WTC11 (cell line): ENCODE measurements at regions not wholly inside any gene's neighbourhood (a gene's known extent, or its start where the extent isn't known, plus 50 kb on each side); places are given as distances from the start of the nearest gene placed in this dataset.

Experiments
- ATAC-seq: fragments of 200-7000 bp; cut with Tn5 transposase; 2 replicates; pipeline ENCODE4 v1.10.0; 2021; ENCODE audit warnings: mild to moderate bottlenecking, moderate library complexity
- CTCF ChIA-PET: fragments of 300-600 bp; sonication (Branson Sonifier 250); formaldehyde crosslinking; loops from one replicate; lab custom pipeline; 2021; ENCODE audit warnings: antibody characterized with exemption; lab: Charles Lee
- POLR2A ChIA-PET: fragments of 350-600 bp; sonication (Branson Sonifier 250); formaldehyde crosslinking; loops from one replicate; lab custom pipeline; 2021; ENCODE audit warnings: antibody characterized with exemption; lab: Charles Lee
- DNase-seq: peaks from one replicate; pipeline ENCODE4 v3.0.0; 2021; ENCODE audit warnings: low spot score
- H3K27ac Mint-ChIP-seq: 2 replicates; pipeline ENCODE4 v1.8.0; 2021; ENCODE audit warnings: mixed read lengths
- H3K27me3 Mint-ChIP-seq: 2 replicates; pipeline ENCODE4 v1.8.0; 2021; ENCODE audit warnings: low read depth, mild to moderate bottlenecking, moderate library complexity, mixed read lengths
- H3K36me3 Mint-ChIP-seq: 2 replicates; pipeline ENCODE4 v1.8.0; 2021; ENCODE audit warnings: mixed read lengths
- H3K4me1 Mint-ChIP-seq: 2 replicates; pipeline ENCODE4 v1.8.0; 2022; ENCODE audit warnings: mixed read lengths
- H3K4me3 Mint-ChIP-seq: 2 replicates; pipeline ENCODE4 v1.8.0; 2021; ENCODE audit warnings: mild to moderate bottlenecking, moderate library complexity, mixed read lengths
- H3K9me3 Mint-ChIP-seq: 2 replicates; pipeline ENCODE4 v1.8.0; 2021; ENCODE audit warnings: mixed read lengths
- ARID4B ChIP-seq: sonication (generic); formaldehyde crosslinking; IDR thresholded peaks from 2 replicates; pipeline ENCODE4 v1.8.0; 2023; ENCODE audit warnings: missing genetic modification reagents, mild to moderate bottlenecking, borderline replicate concordance
- CREB1 ChIP-seq: sonication (generic); formaldehyde crosslinking; IDR thresholded peaks from 2 replicates; pipeline ENCODE4 v1.8.0; 2023; ENCODE audit warnings: mild to moderate bottlenecking, missing genetic modification reagents
- EMX1 ChIP-seq: fragments of 250-450 bp; sonication (Bioruptor Pico); IDR thresholded peaks from 2 replicates; pipeline ENCODE4 v1.8.0; 2021; ENCODE audit warnings: mild to moderate bottlenecking
- ETV6 ChIP-seq: sonication (generic); formaldehyde crosslinking; IDR thresholded peaks from 2 replicates; pipeline ENCODE4 v1.8.1; 2022; ENCODE audit warnings: mild to moderate bottlenecking, missing genetic modification reagents
- GTF2I ChIP-seq: fragments of 250-450 bp; sonication (Bioruptor Pico); conservative IDR thresholded peaks from 2 replicates; pipeline ENCODE4 v1.4.0; 2021; ENCODE audit warnings: mild to moderate bottlenecking
- JUN ChIP-seq: sonication (generic); formaldehyde crosslinking; IDR thresholded peaks from 2 replicates; pipeline ENCODE4 v1.8.0; 2023; ENCODE audit warnings: mild to moderate bottlenecking, missing genetic modification reagents
- NR2C2 ChIP-seq: sonication (generic); formaldehyde crosslinking; IDR thresholded peaks from 2 replicates; pipeline ENCODE4 v1.8.0; 2022; ENCODE audit warnings: mild to moderate bottlenecking, missing genetic modification reagents
- NR3C1 ChIP-seq: sonication (generic); formaldehyde crosslinking; conservative IDR thresholded peaks from 2 replicates; pipeline ENCODE4 v1.8.1; 2023; ENCODE audit warnings: low read depth, mild to moderate bottlenecking, missing genetic modification reagents
- RELA ChIP-seq: sonication (generic); formaldehyde crosslinking; IDR thresholded peaks from 2 replicates; pipeline ENCODE4 v1.8.1; 2022; ENCODE audit warnings: missing genetic modification reagents, mild to moderate bottlenecking, borderline replicate concordance
- RORB ChIP-seq: fragments of 250-450 bp; sonication (Bioruptor Pico); IDR thresholded peaks from 2 replicates; pipeline ENCODE4 v1.9.0; 2021; ENCODE audit warnings: mild to moderate bottlenecking
- SMAD3 ChIP-seq: sonication (generic); formaldehyde crosslinking; IDR thresholded peaks from 2 replicates; pipeline ENCODE4 v1.8.0; 2022; ENCODE audit warnings: missing genetic modification reagents, mild to moderate bottlenecking, borderline replicate concordance
- SP1 ChIP-seq: sonication (generic); formaldehyde crosslinking; conservative IDR thresholded peaks from 2 replicates; pipeline ENCODE4 v1.8.1; 2022; ENCODE audit warnings: missing genetic modification reagents
- TCF7 ChIP-seq: sonication (generic); formaldehyde crosslinking; IDR thresholded peaks from 2 replicates; pipeline ENCODE4 v1.8.0; 2022; ENCODE audit warnings: mild to moderate bottlenecking, low read depth, missing genetic modification reagents, moderate library complexity
- TEAD1 ChIP-seq: sonication (generic); formaldehyde crosslinking; IDR thresholded peaks from 2 replicates; pipeline ENCODE4 v1.8.0; 2022; ENCODE audit warnings: mild to moderate bottlenecking, missing genetic modification reagents
- TEAD4 ChIP-seq: sonication (generic); formaldehyde crosslinking; IDR thresholded peaks from 2 replicates; pipeline ENCODE4 v1.8.0; 2022; ENCODE audit warnings: mild to moderate bottlenecking, missing genetic modification reagents
- USF2 ChIP-seq: sonication (generic); formaldehyde crosslinking; IDR thresholded peaks from 2 replicates; pipeline ENCODE4 v1.8.1; 2023; ENCODE audit warnings: mild to moderate bottlenecking, missing genetic modification reagents, moderate library complexity
- ZNF121 ChIP-seq: sonication (generic); formaldehyde crosslinking; IDR thresholded peaks from 2 replicates; pipeline ENCODE4 v1.8.0; 2023; ENCODE audit warnings: missing genetic modification reagents
- ZNF263 ChIP-seq: sonication (generic); formaldehyde crosslinking; IDR thresholded peaks from 2 replicates; pipeline ENCODE4 v1.8.1; 2022; ENCODE audit warnings: low read depth, mild to moderate bottlenecking, moderate library complexity, missing genetic modification reagents
- ZNF281 ChIP-seq: sonication (generic); formaldehyde crosslinking; IDR thresholded peaks from 2 replicates; pipeline ENCODE4 v1.8.0; 2023; ENCODE audit warnings: mild to moderate bottlenecking, missing genetic modification reagents
- ZNF317 ChIP-seq: sonication (generic); formaldehyde crosslinking; IDR thresholded peaks from 2 replicates; pipeline ENCODE4 v1.8.1; 2023; ENCODE audit warnings: low read depth, mild to moderate bottlenecking, moderate library complexity, missing genetic modification reagents, borderline replicate concordance
- ZNF416 ChIP-seq: fragments of 250-450 bp; sonication (Bioruptor Pico); IDR thresholded peaks from 2 replicates; pipeline ENCODE4 v1.9.0; 2021; ENCODE audit warnings: mild to moderate bottlenecking, inconsistent platforms
- TF ChIP-seq, protein P1 (sequence below): sonication (generic); formaldehyde crosslinking; IDR thresholded peaks from 2 replicates; pipeline ENCODE4 v1.8.1; 2023; ENCODE audit warnings: mild to moderate bottlenecking, missing genetic modification reagents
- TF ChIP-seq, protein P2 (sequence below): fragments of 200-600 bp; IDR thresholded peaks from 2 replicates; pipeline ENCODE4 v1.8.0; 2022; ENCODE audit warnings: antibody characterized with exemption
- TF ChIP-seq, protein P3 (sequence below): fragments of 250-450 bp; sonication (Bioruptor Pico); IDR thresholded peaks from 2 replicates; pipeline ENCODE4 v2.1.2; 2022; ENCODE audit warnings: mild to moderate bottlenecking, moderate library complexity

DNA sequence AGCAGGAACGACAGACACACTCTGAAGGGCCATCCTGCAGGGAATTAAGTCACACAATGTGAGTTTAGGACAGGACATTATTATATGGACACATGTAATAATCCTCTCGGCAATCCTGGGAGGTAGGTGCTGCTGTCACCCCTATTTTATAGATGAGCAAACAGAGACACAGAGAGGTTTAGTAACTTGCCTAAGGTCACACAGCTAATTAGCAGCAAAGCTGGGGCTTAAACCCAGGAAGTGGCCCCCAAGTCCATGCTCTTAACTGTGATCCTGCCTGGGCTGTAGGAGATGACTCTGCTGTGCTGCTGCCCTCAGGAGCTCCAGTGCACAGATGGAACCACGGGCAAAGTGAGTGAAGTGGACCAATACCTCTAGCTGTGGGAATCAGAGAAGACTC lies 660.0 kb downstream of the PTPRU start:
- no peaks in the 10 kb centered on the region for H3K9me3 Mint-ChIP-seq
- H3K36me3 Mint-ChIP-seq = no peaks in the 10 kb centered on the region
- H3K4me1 Mint-ChIP-seq = peaks cover 26% of the 10 kb centered on the region
- ChIA-PET CTCF (no interaction called here), POLR2A (no interaction called here)
- TF ChIP-seq CREB1 (no peak), TCF7 (CRISPR knock-in tag) (no peak), ZNF416 (no peak), NR3C1 (no peak), RELA (CRISPR knock-in tag) (no peak), TEAD4 (CRISPR knock-in tag) (no peak), SMAD3 (CRISPR knock-in tag) (no peak), ARID4B (CRISPR knock-in tag) (no peak), ZNF317 (CRISPR knock-in tag) (no peak), JUN (CRISPR knock-in tag) (no peak)
- TF ChIP-seq, protein P1, sequence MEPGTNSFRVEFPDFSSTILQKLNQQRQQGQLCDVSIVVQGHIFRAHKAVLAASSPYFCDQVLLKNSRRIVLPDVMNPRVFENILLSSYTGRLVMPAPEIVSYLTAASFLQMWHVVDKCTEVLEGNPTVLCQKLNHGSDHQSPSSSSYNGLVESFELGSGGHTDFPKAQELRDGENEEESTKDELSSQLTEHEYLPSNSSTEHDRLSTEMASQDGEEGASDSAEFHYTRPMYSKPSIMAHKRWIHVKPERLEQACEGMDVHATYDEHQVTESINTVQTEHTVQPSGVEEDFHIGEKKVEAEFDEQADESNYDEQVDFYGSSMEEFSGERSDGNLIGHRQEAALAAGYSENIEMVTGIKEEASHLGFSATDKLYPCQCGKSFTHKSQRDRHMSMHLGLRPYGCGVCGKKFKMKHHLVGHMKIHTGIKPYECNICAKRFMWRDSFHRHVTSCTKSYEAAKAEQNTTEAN (CRISPR knock-in tag) = no peak
- DNase-seq (no peak), ATAC-seq (no peak)
- H3K4me3 Mint-ChIP-seq = no peak overlapping the region
- H3K27me3 Mint-ChIP-seq = no peaks in the 10 kb centered on the region
- H3K27ac Mint-ChIP-seq = no peak overlapping the region

DNA sequence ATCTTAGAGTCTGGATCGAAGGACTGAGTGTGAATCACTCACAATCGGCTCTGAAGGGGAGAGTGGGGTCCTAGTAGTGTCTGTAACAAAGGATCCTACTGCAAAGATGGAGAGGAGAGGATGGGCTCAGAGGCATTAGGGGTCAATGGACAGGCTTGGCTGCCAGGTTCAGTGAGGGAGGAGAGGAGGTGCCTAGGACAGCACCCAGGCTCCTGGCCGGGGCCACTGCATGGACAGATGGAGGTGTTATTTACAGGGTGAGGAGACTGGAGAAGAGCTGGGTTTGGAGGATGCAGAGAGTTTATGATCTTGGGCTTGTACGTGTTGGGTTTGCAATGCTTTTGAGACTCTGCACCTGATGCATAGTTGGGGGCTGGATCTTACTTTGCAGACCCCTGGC lies 658.9 kb downstream of the PTPRU start:
- H3K9me3 Mint-ChIP-seq = no peaks in the 10 kb centered on the region
- no peak overlapping the region for H3K27ac Mint-ChIP-seq
- TF ChIP-seq NR2C2 (CRISPR knock-in tag) = no peak
- TF ChIP-seq SP1 = no peak
- TF ChIP-seq RORB = no peak
- TF ChIP-seq ETV6 (CRISPR knock-in tag) = no peak
- TF ChIP-seq, protein P2, sequence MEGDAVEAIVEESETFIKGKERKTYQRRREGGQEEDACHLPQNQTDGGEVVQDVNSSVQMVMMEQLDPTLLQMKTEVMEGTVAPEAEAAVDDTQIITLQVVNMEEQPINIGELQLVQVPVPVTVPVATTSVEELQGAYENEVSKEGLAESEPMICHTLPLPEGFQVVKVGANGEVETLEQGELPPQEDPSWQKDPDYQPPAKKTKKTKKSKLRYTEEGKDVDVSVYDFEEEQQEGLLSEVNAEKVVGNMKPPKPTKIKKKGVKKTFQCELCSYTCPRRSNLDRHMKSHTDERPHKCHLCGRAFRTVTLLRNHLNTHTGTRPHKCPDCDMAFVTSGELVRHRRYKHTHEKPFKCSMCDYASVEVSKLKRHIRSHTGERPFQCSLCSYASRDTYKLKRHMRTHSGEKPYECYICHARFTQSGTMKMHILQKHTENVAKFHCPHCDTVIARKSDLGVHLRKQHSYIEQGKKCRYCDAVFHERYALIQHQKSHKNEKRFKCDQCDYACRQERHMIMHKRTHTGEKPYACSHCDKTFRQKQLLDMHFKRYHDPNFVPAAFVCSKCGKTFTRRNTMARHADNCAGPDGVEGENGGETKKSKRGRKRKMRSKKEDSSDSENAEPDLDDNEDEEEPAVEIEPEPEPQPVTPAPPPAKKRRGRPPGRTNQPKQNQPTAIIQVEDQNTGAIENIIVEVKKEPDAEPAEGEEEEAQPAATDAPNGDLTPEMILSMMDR = no peak
- TF ChIP-seq, protein P3, sequence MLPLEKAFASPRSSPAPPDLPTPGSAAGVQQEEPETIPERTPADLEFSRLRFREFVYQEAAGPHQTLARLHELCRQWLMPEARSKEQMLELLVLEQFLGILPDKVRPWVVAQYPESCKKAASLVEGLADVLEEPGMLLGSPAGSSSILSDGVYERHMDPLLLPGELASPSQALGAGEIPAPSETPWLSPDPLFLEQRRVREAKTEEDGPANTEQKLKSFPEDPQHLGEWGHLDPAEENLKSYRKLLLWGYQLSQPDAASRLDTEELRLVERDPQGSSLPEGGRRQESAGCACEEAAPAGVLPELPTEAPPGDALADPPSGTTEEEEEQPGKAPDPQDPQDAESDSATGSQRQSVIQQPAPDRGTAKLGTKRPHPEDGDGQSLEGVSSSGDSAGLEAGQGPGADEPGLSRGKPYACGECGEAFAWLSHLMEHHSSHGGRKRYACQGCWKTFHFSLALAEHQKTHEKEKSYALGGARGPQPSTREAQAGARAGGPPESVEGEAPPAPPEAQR (CRISPR knock-in tag) = no peak
- no peak for TF ChIP-seq ZNF121
- TF ChIP-seq GTF2I (CRISPR knock-in tag) = no peak
- TF ChIP-seq USF2 (CRISPR knock-in tag) = no peak
- no peak for TF ChIP-seq TEAD1
- TF ChIP-seq TEAD4 (CRISPR knock-in tag) = no peak
- TF ChIP-seq ZNF281 = no peak
- TF ChIP-seq ZNF263 = no peak
- no peak for TF ChIP-seq EMX1

More for the DNA sequence above, 658.9 kb downstream of the PTPRU start:
- CTCF ChIA-PET = no interaction called here
- Mint-ChIP-seq H3K36me3 (no peaks in the 10 kb centered on the region), H3K4me1 (peaks cover 17% of the 10 kb centered on the region; the same call in 1 of the 2 replicates), H3K27me3 (no peaks in the 10 kb centered on the region), H3K4me3 (no peak overlapping the region)
- DNase-seq (no peak), ATAC-seq (no peak)
- POLR2A ChIA-PET = no interaction called here
